ENCODE measurements at regions not wholly inside any gene's neighbourhood (a gene's known extent, or its start where the extent isn't known, plus 50 kb on each side); places are given as distances from the start of the nearest gene placed in this dataset.

DNA sequence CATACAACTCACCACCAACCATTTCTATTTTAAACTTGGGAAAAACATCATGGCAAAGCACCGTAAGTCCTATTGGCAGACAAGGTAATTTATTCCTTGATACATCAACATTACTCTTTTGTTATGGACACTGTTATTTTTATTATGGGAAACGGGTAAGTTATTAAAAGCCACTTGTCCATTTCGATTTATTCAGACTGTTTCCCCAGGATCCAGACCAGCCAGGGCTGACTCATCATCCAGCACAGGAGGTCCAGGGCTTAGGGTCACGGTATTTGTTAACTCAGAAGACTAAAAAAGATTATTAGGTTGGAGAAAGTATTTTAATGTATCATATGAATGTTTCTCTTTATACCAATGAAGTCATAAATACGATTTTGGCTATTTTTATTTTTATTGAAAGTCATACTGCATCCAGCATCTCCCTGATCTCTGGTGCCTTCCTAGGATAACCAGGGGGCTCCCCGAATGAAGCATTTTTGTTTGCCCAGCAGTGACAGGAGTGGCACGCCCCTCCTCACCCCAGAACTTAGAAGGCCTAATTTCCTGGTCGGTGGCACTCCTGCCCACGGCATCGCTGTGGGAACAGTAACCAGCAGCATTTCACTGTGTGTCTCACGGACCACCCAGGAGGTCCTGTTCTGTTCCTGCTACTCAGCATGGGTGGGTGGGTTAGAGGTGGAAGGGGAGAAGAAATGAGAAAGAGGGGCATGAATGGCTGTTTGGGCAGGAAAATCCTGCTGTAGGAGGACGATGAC lies 446.1 kb downstream of the EIPR1 start:
- Histone ChIP-seq H3K27me3 (ENCODE audit: insufficient read depth, low read length) (no peaks in the 10 kb centered on the region), H3K9me3 (ENCODE audit: control insufficient read depth in 1 of 2, insufficient read depth in 1 of 2, low read depth in 1 of 2, low read length in 2 of 2) (no peaks in the 10 kb centered on the region), H3K79me2 (ENCODE audit: insufficient read depth, low read length) (no peaks in the 10 kb centered on the region), H3K4me1 (ENCODE audit: control insufficient read depth in 1 of 2, insufficient read depth in 2 of 2, low read length in 2 of 2) (no peaks in the 10 kb centered on the region), H3K4me2 (ENCODE audit: low read length) (no peak overlapping the region), H2AFZ (ENCODE audit: low read depth, low read length, poor library complexity, severe bottlenecking) (no peak overlapping the region), H3K9ac (ENCODE audit: low read length) (no peak overlapping the region), H3K9me2 (ENCODE audit: insufficient read depth) (no peaks in the 10 kb centered on the region), H3K36me3 (ENCODE audit: control insufficient read depth in 1 of 2, insufficient read depth in 2 of 2, low read length in 2 of 2) (no peaks in the 10 kb centered on the region), H3K27ac (ENCODE audit: low read depth, low read length) (no peak overlapping the region), H4K20me1 (ENCODE audit: insufficient read depth) (no peaks in the 10 kb centered on the region), H3K4me3 (replicated peaks in 1 of 2; ENCODE audit: low read depth in 1 of 2, low read length in 2 of 2) (no peak overlapping the region)
- ATAC-seq (no peak), DNase-seq (ENCODE audit: low read depth, low spot score) (no peak)
- TF ChIP-seq ZNF274 (IDR thresholded peaks at IDR 0.05; ENCODE audit: low read depth, low read length), result no peak
- TF ChIP-seq EZH2 (IDR thresholded peaks at IDR 0.05), result no peak
- TF ChIP-seq TCF7L2 (IDR thresholded peaks at IDR 0.05; ENCODE audit: borderline replicate concordance, extremely low read depth, insufficient read depth, insufficient read length), result no peak
- TF ChIP-seq YY1 (IDR thresholded peaks at IDR 0.05; ENCODE audit: extremely low read depth, insufficient replicate concordance, low read depth, low read length), result no peak
- TF ChIP-seq CBX3 (IDR thresholded peaks at IDR 0.05; ENCODE audit: low read depth), result no peak
- no peak for TF ChIP-seq JUND (IDR thresholded peaks at IDR 0.05)
- TF ChIP-seq EZH2phosphoT487 (IDR thresholded peaks at IDR 0.05; ENCODE audit: borderline replicate concordance), result no peak
- no peak for TF ChIP-seq SRF (IDR thresholded peaks at IDR 0.05; ENCODE audit: low read depth)
- no peak for TF ChIP-seq RAD21 (IDR thresholded peaks at IDR 0.05; ENCODE audit: low read depth)
- RAD21 ChIA-PET (ENCODE audit: low non-redundant PET in 1 of 2, low total read pairs in 2 of 2, uncharacterized antibody in 2 of 2, unreplicated experiment in 2 of 2), result no interaction called here
- intact Hi-C loops (cut with micrococcal nuclease), result no loop called here
- POLR2A ChIA-PET, result no interaction called here
- no TSS peak for BruUV-seq (replicated peaks)
- CTCF ChIA-PET, result no interaction called here

DNA sequence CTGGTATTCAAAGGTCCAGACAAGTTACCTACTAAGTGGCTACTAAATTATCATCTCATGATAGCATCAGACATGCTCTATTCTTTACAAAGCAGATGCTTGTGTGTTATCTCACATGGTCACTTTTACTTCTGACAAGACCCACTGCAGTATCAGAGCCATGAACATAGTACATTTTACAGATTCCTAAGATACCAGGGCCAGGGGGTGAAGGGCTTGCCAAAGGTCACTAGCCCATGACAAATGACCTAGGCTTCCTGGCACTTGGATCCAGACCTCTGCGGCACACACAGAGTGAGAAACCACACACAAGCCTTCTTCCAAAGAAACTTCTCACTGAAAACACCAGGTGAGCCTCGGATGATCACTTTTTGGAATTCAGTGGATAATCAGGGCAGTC lies 446.8 kb downstream of the EIPR1 start:
- TF ChIP-seq CBX3 (IDR thresholded peaks at IDR 0.05; ENCODE audit: low read depth) (no peak), SRF (IDR thresholded peaks at IDR 0.05; ENCODE audit: low read depth) (no peak), YY1 (IDR thresholded peaks at IDR 0.05; ENCODE audit: extremely low read depth, insufficient replicate concordance, low read depth, low read length) (no peak), ZNF274 (IDR thresholded peaks at IDR 0.05; ENCODE audit: low read depth, low read length) (no peak), SIN3A (IDR thresholded peaks at IDR 0.05; ENCODE audit: low read depth) (no peak), JUND (IDR thresholded peaks at IDR 0.05) (no peak), SP1 (IDR thresholded peaks at IDR 0.05; ENCODE audit: low read depth) (no peak), POLR2A (IDR thresholded peaks at IDR 0.05; ENCODE audit: borderline replicate concordance, extremely low read depth, insufficient read depth, insufficient read length) (no peak), TCF7L2 (IDR thresholded peaks at IDR 0.05; ENCODE audit: borderline replicate concordance, extremely low read depth, insufficient read depth, insufficient read length) (no peak), RAD21 (IDR thresholded peaks at IDR 0.05; ENCODE audit: low read depth) (no peak), POLR2AphosphoS5 (IDR thresholded peaks at IDR 0.05; ENCODE audit: low read depth, low read length) (no peak)
- TF ChIP-seq, protein P1, sequence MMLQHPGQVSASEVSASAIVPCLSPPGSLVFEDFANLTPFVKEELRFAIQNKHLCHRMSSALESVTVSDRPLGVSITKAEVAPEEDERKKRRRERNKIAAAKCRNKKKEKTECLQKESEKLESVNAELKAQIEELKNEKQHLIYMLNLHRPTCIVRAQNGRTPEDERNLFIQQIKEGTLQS (IDR thresholded peaks at IDR 0.05), result no peak
- TF ChIP-seq, protein P2, sequence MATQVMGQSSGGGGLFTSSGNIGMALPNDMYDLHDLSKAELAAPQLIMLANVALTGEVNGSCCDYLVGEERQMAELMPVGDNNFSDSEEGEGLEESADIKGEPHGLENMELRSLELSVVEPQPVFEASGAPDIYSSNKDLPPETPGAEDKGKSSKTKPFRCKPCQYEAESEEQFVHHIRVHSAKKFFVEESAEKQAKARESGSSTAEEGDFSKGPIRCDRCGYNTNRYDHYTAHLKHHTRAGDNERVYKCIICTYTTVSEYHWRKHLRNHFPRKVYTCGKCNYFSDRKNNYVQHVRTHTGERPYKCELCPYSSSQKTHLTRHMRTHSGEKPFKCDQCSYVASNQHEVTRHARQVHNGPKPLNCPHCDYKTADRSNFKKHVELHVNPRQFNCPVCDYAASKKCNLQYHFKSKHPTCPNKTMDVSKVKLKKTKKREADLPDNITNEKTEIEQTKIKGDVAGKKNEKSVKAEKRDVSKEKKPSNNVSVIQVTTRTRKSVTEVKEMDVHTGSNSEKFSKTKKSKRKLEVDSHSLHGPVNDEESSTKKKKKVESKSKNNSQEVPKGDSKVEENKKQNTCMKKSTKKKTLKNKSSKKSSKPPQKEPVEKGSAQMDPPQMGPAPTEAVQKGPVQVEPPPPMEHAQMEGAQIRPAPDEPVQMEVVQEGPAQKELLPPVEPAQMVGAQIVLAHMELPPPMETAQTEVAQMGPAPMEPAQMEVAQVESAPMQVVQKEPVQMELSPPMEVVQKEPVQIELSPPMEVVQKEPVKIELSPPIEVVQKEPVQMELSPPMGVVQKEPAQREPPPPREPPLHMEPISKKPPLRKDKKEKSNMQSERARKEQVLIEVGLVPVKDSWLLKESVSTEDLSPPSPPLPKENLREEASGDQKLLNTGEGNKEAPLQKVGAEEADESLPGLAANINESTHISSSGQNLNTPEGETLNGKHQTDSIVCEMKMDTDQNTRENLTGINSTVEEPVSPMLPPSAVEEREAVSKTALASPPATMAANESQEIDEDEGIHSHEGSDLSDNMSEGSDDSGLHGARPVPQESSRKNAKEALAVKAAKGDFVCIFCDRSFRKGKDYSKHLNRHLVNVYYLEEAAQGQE (IDR thresholded peaks at IDR 0.05; ENCODE audit: low read depth), result no peak
- H3K9me3 ChIP-seq (ENCODE audit: control insufficient read depth in 1 of 2, insufficient read depth in 1 of 2, low read depth in 1 of 2, low read length in 2 of 2), result no peaks in the 10 kb centered on the region
- H3K4me3 ChIP-seq (replicated peaks in 1 of 2; ENCODE audit: low read depth in 1 of 2, low read length in 2 of 2), result no peak overlapping the region
- no peak overlapping the region for H3K27ac ChIP-seq (ENCODE audit: low read depth, low read length)
- no peak overlapping the region for H2AFZ ChIP-seq (ENCODE audit: low read depth, low read length, poor library complexity, severe bottlenecking)
- POLR2A ChIA-PET, result no interaction called here
- DNase-seq (ENCODE audit: low read depth, low spot score) (no peak), ATAC-seq (no peak)
- H3K4me1 ChIP-seq (ENCODE audit: control insufficient read depth in 1 of 2, insufficient read depth in 2 of 2, low read length in 2 of 2), result no peaks in the 10 kb centered on the region
- 0 out of 2 replicates have a peak, but pooled peaks cover under 1% of the 10 kb centered on the region for H3K27me3 ChIP-seq (ENCODE audit: insufficient read depth, low read length)
- no TSS peak for BruUV-seq (replicated peaks)
- H4K20me1 ChIP-seq (ENCODE audit: insufficient read depth), result no peaks in the 10 kb centered on the region
- RAD21 ChIA-PET (ENCODE audit: low non-redundant PET in 1 of 2, low total read pairs in 2 of 2, uncharacterized antibody in 2 of 2, unreplicated experiment in 2 of 2), result no interaction called here
- H3K4me2 ChIP-seq (ENCODE audit: low read length), result no peak overlapping the region
- no peaks in the 10 kb centered on the region for H3K79me2 ChIP-seq (ENCODE audit: insufficient read depth, low read length)
- no peak overlapping the region for H3K9ac ChIP-seq (ENCODE audit: low read length)
- no peaks in the 10 kb centered on the region for H3K36me3 ChIP-seq (ENCODE audit: control insufficient read depth in 1 of 2, insufficient read depth in 2 of 2, low read length in 2 of 2)
- CTCF ChIA-PET, result no interaction called here
- H3K9me2 ChIP-seq (ENCODE audit: insufficient read depth), result no peaks in the 10 kb centered on the region
- intact Hi-C loops (cut with micrococcal nuclease), result no loop called here

Data from HCT116 (cell line).